PC-9 (cell line): ENCODE measurements at regions not wholly inside any gene's neighbourhood (a gene's known extent, or its start where the extent isn't known, plus 50 kb on each side); places are given as distances from the start of the nearest gene placed in this dataset.

Experiments used
- BruUV-seq: library from RNA; stranded (reverse); fragments of 400-500 nt; replicated peaks from 2 replicates; lab custom pipeline; 2021; lab: Mats Ljungman, UMichigan
- CTCF ChIA-PET: fragments of 300-600 bp; sonication (Branson Sonifier 250); formaldehyde crosslinking; loops from one replicate; lab custom pipeline; 2022; ENCODE audit warnings: antibody characterized with exemption; lab: Charles Lee
- POLR2A ChIA-PET: fragments of 300-600 bp; sonication (Branson Sonifier 250); formaldehyde crosslinking; loops from one replicate; lab custom pipeline; 2022; ENCODE audit warnings: antibody characterized with exemption; ENCODE audit not compliant: unreplicated experiment; lab: Charles Lee
- DNase-seq, 2 experiments: peaks; one replicate each; pipeline versions ENCODE4 v3.0.0 to v3.0.0-alpha.2; 2015 to 2022; ENCODE audit warnings: mixed read lengths in 1 of 2
- H2AFZ ChIP-seq: fragments of 200-600 bp; sonication (generic); 2 replicates; pipeline ENCODE4 v1.8.1; 2017; ENCODE audit warnings: antibody characterized with exemption
- H3F3A ChIP-seq: fragments of 200-600 bp; sonication (generic); 2 replicates; pipeline ENCODE4 v1.8.1; 2017; ENCODE audit warnings: antibody characterized with exemption, mild to moderate bottlenecking, low read depth; ENCODE audit not compliant: insufficient read depth
- H3K27ac ChIP-seq: fragments of 200-600 bp; sonication (generic); 2 replicates; pipeline ENCODE4 v1.6.1; 2016; ENCODE audit warnings: mixed run types
- H3K27me3 ChIP-seq: fragments of 200-600 bp; sonication (generic); 2 replicates; pipeline ENCODE4 v1.6.1; 2016; ENCODE audit warnings: low read depth, mixed run types; ENCODE audit not compliant: insufficient read depth
- H3K36me3 ChIP-seq: fragments of 200-600 bp; sonication (generic); 2 replicates; pipeline ENCODE4 v1.6.1; 2016; ENCODE audit warnings: low read depth, mixed run types
- H3K4me1 ChIP-seq: fragments of 200-600 bp; sonication (generic); replicated peaks from 2 replicates; pipeline ENCODE4 v1.6.1; 2016; ENCODE audit warnings: mixed run types; ENCODE audit not compliant: insufficient read depth
- H3K4me2 ChIP-seq: fragments of 200-600 bp; sonication (generic); 2 replicates; pipeline ENCODE4 v1.6.1; 2017; ENCODE audit warnings: mixed run types
- H3K4me3 ChIP-seq: fragments of 200-600 bp; sonication (generic); 2 replicates; pipeline ENCODE4 v1.6.1; 2016; ENCODE audit warnings: mixed run types
- H3K79me2 ChIP-seq: fragments of 200-600 bp; sonication (generic); 2 replicates; pipeline ENCODE4 v1.6.1; 2017; ENCODE audit warnings: low read depth, mixed run types
- H3K9me2 ChIP-seq: fragments of 200-600 bp; sonication (generic); 2 replicates; pipeline ENCODE4 v1.8.1; 2017; ENCODE audit warnings: mild to moderate bottlenecking; ENCODE audit not compliant: insufficient read depth
- H3K9me3 ChIP-seq: fragments of 200-600 bp; sonication (generic); 2 replicates; pipeline ENCODE4 v1.8.1; 2016; ENCODE audit warnings: low read depth; ENCODE audit not compliant: insufficient read depth
- H4K20me1 ChIP-seq: fragments of 200-600 bp; sonication (generic); 2 replicates; pipeline ENCODE4 v1.8.1; 2017; ENCODE audit not compliant: insufficient read depth
- CTCF ChIP-seq: fragments of 200-600 bp; sonication (generic); conservative IDR thresholded peaks from 2 replicates; pipeline ENCODE4 v1.6.1; 2017; ENCODE audit warnings: mixed run types, antibody characterized with exemption, mild to moderate bottlenecking, moderate library complexity
- EZH2 ChIP-seq: fragments of 200-600 bp; sonication (generic); IDR thresholded peaks from 2 replicates; pipeline ENCODE4 v1.8.0; 2017; ENCODE audit warnings: antibody characterized with exemption, low read depth
- intact Hi-C: fragments of 100-400 bp; cut with micrococcal nuclease; formaldehyde crosslinking; loops from one replicate; pipeline ENCODE4 v1.10.0; 2022; ENCODE audit not compliant: unreplicated experiment

- Histone ChIP-seq H3K9me2 (no peaks in the 10 kb centered on the region), H3K4me1 (no peaks in the 10 kb centered on the region), H3K9me3 (no peaks in the 10 kb centered on the region), H3K36me3 (no peaks in the 10 kb centered on the region), H3K79me2 (no peaks in the 10 kb centered on the region), H3K4me2 (no peak overlapping the region), H4K20me1 (no peaks in the 10 kb centered on the region), H3K4me3 (no peak overlapping the region), H3F3A (no peaks in the 10 kb centered on the region), H3K27me3 (no peaks in the 10 kb centered on the region), H2AFZ (no peak overlapping the region), H3K27ac (no peak overlapping the region)
- ChIA-PET POLR2A (no interaction called here), CTCF (no interaction called here)
- intact Hi-C loops = no loop called here
- DNase-seq = no peak
- TF ChIP-seq CTCF (no peak), EZH2 (no peak)
- BruUV-seq = no TSS peak
Measured at GRCh38 chr21:28509031-28509430, 483.6 kb downstream of the LTN1 start.

- POLR2A ChIA-PET = no interaction called here
- intact Hi-C loops = no loop called here
- no peak for TF ChIP-seq EZH2
- TF ChIP-seq CTCF = no peak
- Histone ChIP-seq H3K4me2 (no peak overlapping the region), H3K4me1 (no peaks in the 10 kb centered on the region), H3K9me3 (no peaks in the 10 kb centered on the region), H3K27me3 (no peaks in the 10 kb centered on the region), H4K20me1 (no peaks in the 10 kb centered on the region), H3K9me2 (no peaks in the 10 kb centered on the region), H2AFZ (no peak overlapping the region), H3F3A (no peaks in the 10 kb centered on the region), H3K27ac (no peak overlapping the region), H3K36me3 (no peaks in the 10 kb centered on the region), H3K4me3 (no peak overlapping the region), H3K79me2 (no peaks in the 10 kb centered on the region)
- CTCF ChIA-PET = interaction anchor here (0.6 kb wide), 1 partner anchor 388 kb away, joined by 6 read pairs; no protein-coding TSS in a partner anchor
- BruUV-seq = no TSS peak
- DNase-seq = no peak
Measured at GRCh38 chr21:28508126-28508525, 484.6 kb downstream of the LTN1 start.

- POLR2A ChIA-PET = no interaction called here
- no peaks in the 10 kb centered on the region for H4K20me1 ChIP-seq
- H3K9me3 ChIP-seq = no peaks in the 10 kb centered on the region
- no peaks in the 10 kb centered on the region for H3K4me1 ChIP-seq
- no peak overlapping the region for H3K4me3 ChIP-seq
- no peaks in the 10 kb centered on the region for H3K9me2 ChIP-seq
- H3K27me3 ChIP-seq = no peaks in the 10 kb centered on the region
- no peak overlapping the region for H3K4me2 ChIP-seq
- CTCF ChIA-PET = no interaction called here
- no peaks in the 10 kb centered on the region for H3F3A ChIP-seq
- no peaks in the 10 kb centered on the region for H3K36me3 ChIP-seq
- no peak overlapping the region for H3K27ac ChIP-seq
- H3K79me2 ChIP-seq = no peaks in the 10 kb centered on the region
- intact Hi-C loops = no loop called here
- DNase-seq = no peak
- no TSS peak for BruUV-seq
- H2AFZ ChIP-seq = no peak overlapping the region
- no peak for TF ChIP-seq EZH2
- no peak for TF ChIP-seq CTCF
Measured at GRCh38 chr21:28496517-28496916, 496.2 kb downstream of the LTN1 start.
